HT-29 (cell line): ENCODE measurements at regions not wholly inside any gene's neighbourhood (a gene's known extent, or its start where the extent isn't known, plus 50 kb on each side); places are given as distances from the start of the nearest gene placed in this dataset.
"Not testable (repeated sequence)": the region's sequence is repeated elsewhere in the genome, so short reads cannot be mapped to it uniquely, and the experiment has no call there.

ENCODE experiments used
- DNase-seq: peaks from one replicate; pipeline ENCODE4 v3.0.0-alpha.2; 2015; ENCODE audit warnings: low spot score

- no peak for DNase-seq
These were observed 52.0 kb downstream of the PRORP start for GRCh38 chr14:35174342-35174741.

GRCh38 chr14:35180179-35180578 lies 57.8 kb downstream of the PRORP start:
- DNase-seq = no peak

- not testable (repeated sequence) for DNase-seq
These were observed 62.5 kb downstream of the PRORP start for GRCh38 chr14:35184891-35185290.

GRCh38 chr14:35189422-35189821 lies 67.1 kb downstream of the PRORP start:
- no peak for DNase-seq

- DNase-seq = no peak
These were observed 70.8 kb downstream of the PRORP start for GRCh38 chr14:35193161-35193560.

GRCh38 chr14:35194183-35194582 lies 71.8 kb downstream of the PRORP start:
- not testable (repeated sequence) for DNase-seq

GRCh38 chr14:35196571-35196970 lies 74.2 kb downstream of the PRORP start:
- DNase-seq = no peak

GRCh38 chr14:35197015-35197414 lies 74.7 kb downstream of the PRORP start:
- no peak for DNase-seq

- DNase-seq = no peak
These were observed 78.7 kb downstream of the PRORP start for GRCh38 chr14:35201066-35201465.

GRCh38 chr14:35202195-35202594 lies 79.8 kb downstream of the PRORP start:
- DNase-seq = no peak

- DNase-seq = no peak
These were observed 83.4 kb downstream of the PRORP start for GRCh38 chr14:35205737-35206136.

- DNase-seq = no peak
These were observed 81.1 kb upstream of the PSMA6 start for GRCh38 chr14:35211067-35211466.

- DNase-seq = no peak
These were observed 79.6 kb upstream of the PSMA6 start for GRCh38 chr14:35212471-35213142.

GRCh38 chr14:35213143-35213788 lies 78.9 kb upstream of the PSMA6 start:
- no peak for DNase-seq

- no peak for DNase-seq
These were observed 78.3 kb upstream of the PSMA6 start for GRCh38 chr14:35213869-35214387.

- DNase-seq = not testable (repeated sequence)
These were observed 77.8 kb upstream of the PSMA6 start for GRCh38 chr14:35214402-35214801.

- peak; percentile 38 for DNase-seq
These were observed 76.9 kb upstream of the PSMA6 start for GRCh38 chr14:35215110-35215813.

GRCh38 chr14:35218176-35218575 lies 74.0 kb upstream of the PSMA6 start:
- not testable (repeated sequence) for DNase-seq

- no peak for DNase-seq
These were observed 73.2 kb upstream of the PSMA6 start for GRCh38 chr14:35218963-35219362.

- no peak for DNase-seq
These were observed 72.0 kb upstream of the PSMA6 start for GRCh38 chr14:35220027-35220676.

- DNase-seq = no peak
These were observed 71.3 kb upstream of the PSMA6 start for GRCh38 chr14:35220920-35221319.

- no peak for DNase-seq
These were observed 70.7 kb upstream of the PSMA6 start for GRCh38 chr14:35221462-35221861.
